Neural progenitor cell (in vitro differentiated cells): ENCODE measurements at regions not wholly inside any gene's neighbourhood (a gene's known extent, or its start where the extent isn't known, plus 50 kb on each side); places are given as distances from the start of the nearest gene placed in this dataset.

Source experiments
- DNase-seq: peaks from one replicate; pipeline ENCODE4 v3.0.0-alpha.2; 2016; ENCODE audit warnings: low spot score
- H2AFZ ChIP-seq: fragments of 200-600 bp; sonication (generic); replicated peaks from 2 replicates; pipeline ENCODE4 v1.6.1; 2016; ENCODE audit warnings: antibody characterized with exemption
- H3F3A ChIP-seq: fragments of 200-600 bp; sonication (generic); 2 replicates; pipeline ENCODE4 v1.6.1; 2016; ENCODE audit warnings: antibody characterized with exemption, low read depth
- H3K27ac ChIP-seq: fragments of 200-600 bp; sonication (generic); 2 replicates; pipeline ENCODE4 v1.5.1; 2016; ENCODE audit warnings: mild to moderate bottlenecking
- H3K27me3 ChIP-seq: fragments of 200-600 bp; sonication (generic); 2 replicates; pipeline ENCODE4 v1.6.1; 2016; ENCODE audit warnings: mild to moderate bottlenecking, moderate library complexity
- H3K36me3 ChIP-seq: fragments of 200-600 bp; sonication (generic); 2 replicates; pipeline ENCODE4 v1.5.1; 2016
- H3K4me1 ChIP-seq: fragments of 200-600 bp; sonication (generic); 2 replicates; pipeline ENCODE4 v1.6.1; 2016; ENCODE audit warnings: mixed run types
- H3K4me2 ChIP-seq: fragments of 200-600 bp; sonication (generic); 2 replicates; pipeline ENCODE4 v1.6.1; 2016
- H3K4me3 ChIP-seq: fragments of 200-600 bp; sonication (generic); 2 replicates; pipeline ENCODE4 v1.5.1; 2016
- H3K79me2 ChIP-seq: fragments of 200-600 bp; sonication (generic); 2 replicates; pipeline ENCODE4 v1.6.1; 2016; ENCODE audit warnings: low read depth
- H3K9ac ChIP-seq: fragments of 200-600 bp; sonication (generic); 2 replicates; pipeline ENCODE4 v1.6.1; 2016
- H3K9me3 ChIP-seq: fragments of 200-600 bp; sonication (generic); 2 replicates; pipeline ENCODE4 v1.5.1; 2016; ENCODE audit warnings: low read depth
- H4K20me1 ChIP-seq: fragments of 200-600 bp; sonication (generic); 2 replicates; pipeline ENCODE4 v1.6.1; 2016; ENCODE audit warnings: low read depth
- H3K27ac Mint-ChIP-seq: 3 replicates; pipeline ENCODE4 v1.8.0; 2021; ENCODE audit warnings: mixed read lengths
- H3K27me3 Mint-ChIP-seq: 2 replicates; pipeline ENCODE4 v1.8.0; 2022; ENCODE audit warnings: low read depth, mild to moderate bottlenecking, inconsistent platforms, moderate library complexity, mixed read lengths; ENCODE audit not compliant: insufficient read depth
- H3K36me3 Mint-ChIP-seq: 3 replicates; pipeline ENCODE4 v1.8.0; 2021; ENCODE audit warnings: mixed read lengths
- H3K4me1 Mint-ChIP-seq: 3 replicates; pipeline ENCODE4 v1.8.0; 2021; ENCODE audit warnings: mixed read lengths
- H3K4me3 Mint-ChIP-seq: 3 replicates; pipeline ENCODE4 v1.8.0; 2021; ENCODE audit warnings: mild to moderate bottlenecking, moderate library complexity, mixed read lengths
- H3K9me3 Mint-ChIP-seq: 3 replicates; pipeline ENCODE4 v1.8.0; 2020; ENCODE audit warnings: mixed read lengths
- EZH2 ChIP-seq: fragments of 200-600 bp; sonication (generic); IDR thresholded peaks from 2 replicates; pipeline ENCODE4 v1.6.1; 2017; ENCODE audit warnings: antibody characterized with exemption, mild to moderate bottlenecking, moderate library complexity
- EZH2phosphoT487 ChIP-seq: fragments of 200-600 bp; sonication (generic); IDR thresholded peaks from 2 replicates; pipeline ENCODE4 v1.6.1; 2017; ENCODE audit warnings: antibody characterized with exemption
- TF ChIP-seq, protein P1 (sequence below): fragments of 200-600 bp; sonication (generic); IDR thresholded peaks from 2 replicates; pipeline ENCODE4 v1.5.1; 2017; ENCODE audit warnings: antibody characterized with exemption, mild to moderate bottlenecking

DNA sequence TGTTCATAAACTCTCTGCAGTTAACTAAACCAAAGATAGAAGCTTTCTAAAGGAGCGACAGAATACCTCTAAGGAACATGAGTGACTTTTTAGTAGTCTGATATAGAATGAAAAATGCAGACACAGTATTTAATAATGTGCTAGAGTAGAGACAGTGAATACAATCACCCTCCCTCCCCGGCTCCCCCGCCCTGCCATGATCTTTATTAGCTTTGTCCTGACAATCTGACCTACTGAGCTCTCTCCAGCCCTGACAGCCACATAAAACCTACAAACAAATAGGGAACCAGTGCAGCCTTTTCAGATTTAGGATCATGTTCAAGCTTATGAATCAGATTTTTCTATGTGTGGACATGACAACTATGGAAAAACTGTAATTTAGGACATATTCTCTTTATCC lies 777.6 kb upstream of the FANCL start:
- Histone ChIP-seq H3K79me2 (no peaks in the 10 kb centered on the region), H2AFZ (no peak overlapping the region), H3K4me1 (no peaks in the 10 kb centered on the region), H3K36me3 (no peaks in the 10 kb centered on the region), H3K9me3 (no peaks in the 10 kb centered on the region), H3K27me3 (no peaks in the 10 kb centered on the region), H3K27ac (no peak overlapping the region), H4K20me1 (no peaks in the 10 kb centered on the region), H3K4me2 (no peak overlapping the region), H3K9ac (no peak overlapping the region), H3F3A (no peaks in the 10 kb centered on the region), H3K4me3 (no peak overlapping the region)
- H3K36me3 Mint-ChIP-seq, result no peaks in the 10 kb centered on the region
- H3K4me3 Mint-ChIP-seq, result no peak overlapping the region
- peaks cover 4% of the 10 kb centered on the region for H3K4me1 Mint-ChIP-seq
- H3K27me3 Mint-ChIP-seq, result no peaks in the 10 kb centered on the region
- TF ChIP-seq EZH2phosphoT487, result no peak
- TF ChIP-seq, protein P1, sequence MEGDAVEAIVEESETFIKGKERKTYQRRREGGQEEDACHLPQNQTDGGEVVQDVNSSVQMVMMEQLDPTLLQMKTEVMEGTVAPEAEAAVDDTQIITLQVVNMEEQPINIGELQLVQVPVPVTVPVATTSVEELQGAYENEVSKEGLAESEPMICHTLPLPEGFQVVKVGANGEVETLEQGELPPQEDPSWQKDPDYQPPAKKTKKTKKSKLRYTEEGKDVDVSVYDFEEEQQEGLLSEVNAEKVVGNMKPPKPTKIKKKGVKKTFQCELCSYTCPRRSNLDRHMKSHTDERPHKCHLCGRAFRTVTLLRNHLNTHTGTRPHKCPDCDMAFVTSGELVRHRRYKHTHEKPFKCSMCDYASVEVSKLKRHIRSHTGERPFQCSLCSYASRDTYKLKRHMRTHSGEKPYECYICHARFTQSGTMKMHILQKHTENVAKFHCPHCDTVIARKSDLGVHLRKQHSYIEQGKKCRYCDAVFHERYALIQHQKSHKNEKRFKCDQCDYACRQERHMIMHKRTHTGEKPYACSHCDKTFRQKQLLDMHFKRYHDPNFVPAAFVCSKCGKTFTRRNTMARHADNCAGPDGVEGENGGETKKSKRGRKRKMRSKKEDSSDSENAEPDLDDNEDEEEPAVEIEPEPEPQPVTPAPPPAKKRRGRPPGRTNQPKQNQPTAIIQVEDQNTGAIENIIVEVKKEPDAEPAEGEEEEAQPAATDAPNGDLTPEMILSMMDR, result no peak
- no peak for TF ChIP-seq EZH2
- no peaks in the 10 kb centered on the region for H3K9me3 Mint-ChIP-seq
- no peak overlapping the region for H3K27ac Mint-ChIP-seq
- DNase-seq, result no peak

DNA sequence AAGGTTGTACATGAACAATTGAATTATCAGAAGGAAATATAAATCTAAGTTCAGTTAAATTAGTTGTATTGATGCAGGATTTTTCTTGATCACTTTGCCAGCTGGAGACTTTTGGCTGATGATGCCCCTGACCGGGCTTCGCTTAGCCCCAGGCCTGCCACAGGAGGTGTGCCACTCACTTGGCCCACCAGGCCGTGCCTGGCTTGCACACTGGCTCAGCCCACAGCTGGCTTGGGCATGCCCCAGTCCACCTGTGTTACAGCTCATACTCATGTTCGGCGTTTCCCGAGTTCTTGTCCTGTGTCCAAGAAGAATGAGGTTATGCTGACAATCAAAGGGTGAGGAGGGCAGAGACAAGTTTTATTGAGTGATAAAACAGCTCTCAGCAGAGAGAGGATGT lies 773.9 kb upstream of the FANCL start:
- Histone ChIP-seq H3K4me2 (no peak overlapping the region), H4K20me1 (no peaks in the 10 kb centered on the region), H2AFZ (no peak overlapping the region), H3K79me2 (no peaks in the 10 kb centered on the region), H3F3A (no peaks in the 10 kb centered on the region), H3K9me3 (no peaks in the 10 kb centered on the region), H3K9ac (no peak overlapping the region), H3K4me3 (no peak overlapping the region), H3K27me3 (no peaks in the 10 kb centered on the region), H3K36me3 (no peaks in the 10 kb centered on the region), H3K27ac (no peak overlapping the region), H3K4me1 (no peaks in the 10 kb centered on the region)
- Mint-ChIP-seq H3K36me3 (no peaks in the 10 kb centered on the region), H3K4me1 (peaks cover 4% of the 10 kb centered on the region), H3K9me3 (no peaks in the 10 kb centered on the region), H3K4me3 (no peak overlapping the region), H3K27me3 (peaks cover 3% of the 10 kb centered on the region), H3K27ac (no peak overlapping the region)
- no peak for TF ChIP-seq EZH2
- TF ChIP-seq, protein P1, result no peak
- no peak for TF ChIP-seq EZH2phosphoT487
- DNase-seq, result no peak

- H3K36me3 Mint-ChIP-seq, result no peaks in the 10 kb centered on the region
- H3K9me3 ChIP-seq, result no peaks in the 10 kb centered on the region
- H3K27me3 Mint-ChIP-seq, result peaks cover 3% of the 10 kb centered on the region
- no peak overlapping the region for H3K27ac Mint-ChIP-seq
- no peak for DNase-seq
- H2AFZ ChIP-seq, result no peak overlapping the region
- H3K4me2 ChIP-seq, result no peak overlapping the region
- H3K4me1 Mint-ChIP-seq, result no peaks in the 10 kb centered on the region
- no peaks in the 10 kb centered on the region for H3F3A ChIP-seq
- no peak overlapping the region for H3K27ac ChIP-seq
- no peak overlapping the region for H3K9ac ChIP-seq
- no peaks in the 10 kb centered on the region for H3K27me3 ChIP-seq
- no peak overlapping the region for H3K4me3 Mint-ChIP-seq
- no peaks in the 10 kb centered on the region for H3K4me1 ChIP-seq
- H3K9me3 Mint-ChIP-seq, result no peaks in the 10 kb centered on the region
- no peaks in the 10 kb centered on the region for H3K79me2 ChIP-seq
- no peaks in the 10 kb centered on the region for H3K36me3 ChIP-seq
- no peak overlapping the region for H3K4me3 ChIP-seq
- TF ChIP-seq, protein P1, result no peak
- TF ChIP-seq EZH2phosphoT487, result no peak
- no peak for TF ChIP-seq EZH2
- no peaks in the 10 kb centered on the region for H4K20me1 ChIP-seq
Measured at GRCh38 chr2:59012971-59013370, 771.8 kb upstream of the FANCL start.

- Mint-ChIP-seq H3K4me1 (no peaks in the 10 kb centered on the region), H3K4me3 (no peak overlapping the region), H3K27me3 (peaks cover 3% of the 10 kb centered on the region), H3K9me3 (no peaks in the 10 kb centered on the region), H3K36me3 (no peaks in the 10 kb centered on the region), H3K27ac (no peak overlapping the region)
- DNase-seq, result no peak
- no peaks in the 10 kb centered on the region for H3K9me3 ChIP-seq
- TF ChIP-seq EZH2 (no peak), EZH2phosphoT487 (no peak)
- TF ChIP-seq, protein P1, result no peak
- no peaks in the 10 kb centered on the region for H3F3A ChIP-seq
- H3K9ac ChIP-seq, result no peak overlapping the region
- H4K20me1 ChIP-seq, result no peaks in the 10 kb centered on the region
- no peaks in the 10 kb centered on the region for H3K27me3 ChIP-seq
- H3K79me2 ChIP-seq, result no peaks in the 10 kb centered on the region
- H2AFZ ChIP-seq, result no peak overlapping the region
- H3K4me1 ChIP-seq, result no peaks in the 10 kb centered on the region
- H3K27ac ChIP-seq, result no peak overlapping the region
- no peak overlapping the region for H3K4me3 ChIP-seq
- H3K36me3 ChIP-seq, result no peaks in the 10 kb centered on the region
- H3K4me2 ChIP-seq, result no peak overlapping the region
Measured at GRCh38 chr2:59012234-59012633, 771.1 kb upstream of the FANCL start.
